Motor neuron (in vitro differentiated cells): ENCODE measurements at regions not wholly inside any gene's neighbourhood (a gene's known extent, or its start where the extent isn't known, plus 50 kb on each side); places are given as distances from the start of the nearest gene placed in this dataset.

Experiments used
- ATAC-seq, 8 experiments: fragments of 200-7000 bp; cut with Tn5 transposase; replicated peaks in 6 of 8; 2 replicates each; pipeline ENCODE4 v1.8.0; 2021; ENCODE audit warnings: mild to moderate bottlenecking in 8 of 8, moderate library complexity in 8 of 8
- H3K27ac ChIP-seq, 2 donors: fragments of 250-450 bp; sonication (Bioruptor Pico); 2 replicates each; pipeline ENCODE4 v1.9.0; 2021; ENCODE audit warnings: antibody characterized with exemption in 2 of 2, mild to moderate bottlenecking in 2 of 2, moderate library complexity in 1 of 2
- H3K4me1 ChIP-seq, 2 donors: fragments of 250-450 bp; sonication (Bioruptor Pico); replicated peaks in 1 of 2; 2 replicates each; pipeline ENCODE4 v1.6.1; 2021; ENCODE audit warnings: antibody characterized with exemption in 2 of 2, mild to moderate bottlenecking in 2 of 2, moderate library complexity in 1 of 2
- H3K4me3 ChIP-seq, 5 donors: fragments of 250-450 bp; sonication (Bioruptor Pico); 2 replicates each; pipeline ENCODE4 v1.9.0; 2021; ENCODE audit warnings: antibody characterized with exemption in 5 of 5, mild to moderate bottlenecking in 5 of 5, moderate library complexity in 4 of 5
- WGBS, 10 experiments: fragments of 450-650 bp; shearing (Covaris generic); methylation state at CpG; one replicate each; pipeline ENCODE4 v1.0.0; 2022; 5-methylcytosine and 5-hydroxymethylcytosine counted together
- in situ Hi-C, 9 experiments: fragments of 400-800 bp; cut with MboI; loops; one replicate each; pipeline ENCODE4 v1.15.0; 2021; ENCODE audit warnings: low sequenced_read_pairs in 9 of 9, low pct_unique_long_range_greater_than_20kb in 2 of 9; ENCODE audit not compliant: unreplicated experiment in 9 of 9

DNA sequence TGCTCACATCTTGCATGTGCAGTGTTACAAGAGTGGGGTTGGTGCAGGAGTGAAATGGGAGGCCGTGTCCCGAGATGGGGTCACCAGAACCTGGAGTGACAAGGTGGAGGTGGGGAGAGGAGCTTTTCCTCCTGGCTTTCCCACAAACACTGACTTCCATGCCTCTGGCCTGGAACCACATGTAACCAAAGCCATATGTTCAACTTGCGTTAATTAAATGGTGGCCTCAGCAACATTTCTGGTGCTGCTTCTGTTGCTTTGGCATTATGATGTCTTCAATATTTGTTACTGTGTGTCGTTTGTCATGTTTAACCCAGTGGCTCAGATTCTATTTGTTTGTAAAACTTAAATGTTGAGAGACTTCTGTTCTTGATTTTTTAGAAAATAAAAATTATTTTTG lies 110.2 kb downstream of the VCPKMT start:
- Histone ChIP-seq H3K4me1 (peaks cover 0 to 7% of the 10 kb centered on the region in 2 donors), H3K27ac (no peak overlapping the region), H3K4me3 (no peak overlapping the region)
- ATAC-seq: no peak
- in situ Hi-C loops: no loop called here
- WGBS, 10 experiments: 14 to 100% (median 76%) methylated on average over 1 to 4 of the region's 4 CpGs; no CpG with 5 or more reads in 1 of the 10 experiments

DNA sequence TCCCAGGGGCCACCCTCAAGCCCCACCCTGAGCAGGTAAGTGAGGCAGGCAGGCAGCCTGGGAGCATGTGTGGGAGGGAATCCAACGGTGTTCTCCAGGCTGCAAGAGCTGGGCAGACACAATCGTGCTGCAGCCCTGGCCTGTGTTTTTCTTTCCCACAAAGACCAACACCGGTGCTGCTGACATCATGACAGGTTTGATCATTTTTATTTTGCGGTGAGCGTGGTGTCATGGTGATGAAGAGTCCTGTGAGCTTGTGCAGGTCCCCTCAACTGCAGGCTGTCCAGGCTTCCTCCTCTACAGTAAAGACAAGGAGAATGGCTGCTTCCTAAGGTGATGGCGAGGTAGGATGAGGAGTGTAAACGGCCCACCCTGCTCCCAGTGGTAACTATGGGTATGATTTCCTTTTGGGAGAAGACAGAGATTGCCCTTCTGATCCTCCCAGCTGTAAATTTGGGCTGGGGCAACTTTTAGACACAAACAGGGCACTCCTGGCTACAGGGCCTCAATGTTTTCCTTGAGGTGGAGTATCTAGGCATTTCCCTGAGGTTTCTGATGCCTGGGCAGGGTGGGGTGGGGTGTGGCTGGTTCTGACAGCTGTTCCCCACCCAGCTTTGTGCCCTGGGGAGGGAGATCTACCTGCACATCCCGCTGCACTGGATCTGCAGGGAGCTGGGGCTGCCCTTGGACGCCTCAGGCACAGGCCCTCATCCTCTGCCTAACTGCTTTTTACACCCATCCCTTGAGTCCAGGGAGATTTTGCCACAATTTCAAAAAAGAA lies 109.1 kb downstream of the VCPKMT start:
- ATAC-seq: peak in 2 of 8 experiments; percentile 16 to 20
- 78 to 100% (median 87%) methylated on average over 1 to 7 of the region's 9 CpGs; no CpG with 5 or more reads in 4 of the 10 experiments for WGBS, 10 experiments
- Histone ChIP-seq H3K4me3 (no peak overlapping the region), H3K4me1 (peaks cover 0 to 7% of the 10 kb centered on the region in 2 donors), H3K27ac (no peak overlapping the region)
- in situ Hi-C loops: no loop called here

- Histone ChIP-seq H3K27ac (no peak overlapping the region), H3K4me3 (no peak overlapping the region), H3K4me1 (no peaks in the 10 kb centered on the region)
- in situ Hi-C loops: no loop called here
- WGBS, 10 experiments: 28 to 71% (median 63%) methylated on average over 1 to 2 of the region's 2 CpGs; no CpG with 5 or more reads in 7 of the 10 experiments
- ATAC-seq: no peak
These were observed 107.8 kb downstream of the VCPKMT start for GRCh38 chr14:50008562-50008961.

GRCh38 chr14:50008974-50009373 lies 107.4 kb downstream of the VCPKMT start:
- in situ Hi-C loops: no loop called here
- Histone ChIP-seq H3K4me1 (no peaks in the 10 kb centered on the region), H3K4me3 (no peak overlapping the region), H3K27ac (no peak overlapping the region)
- ATAC-seq: peak in 3 of 8 experiments; percentile 59 to 67 (median 66)
- WGBS, 10 experiments: 73 to 100% (median 87%) methylated on average over 1 to 3 of the region's 8 CpGs; no CpG with 5 or more reads in 3 of the 10 experiments

DNA sequence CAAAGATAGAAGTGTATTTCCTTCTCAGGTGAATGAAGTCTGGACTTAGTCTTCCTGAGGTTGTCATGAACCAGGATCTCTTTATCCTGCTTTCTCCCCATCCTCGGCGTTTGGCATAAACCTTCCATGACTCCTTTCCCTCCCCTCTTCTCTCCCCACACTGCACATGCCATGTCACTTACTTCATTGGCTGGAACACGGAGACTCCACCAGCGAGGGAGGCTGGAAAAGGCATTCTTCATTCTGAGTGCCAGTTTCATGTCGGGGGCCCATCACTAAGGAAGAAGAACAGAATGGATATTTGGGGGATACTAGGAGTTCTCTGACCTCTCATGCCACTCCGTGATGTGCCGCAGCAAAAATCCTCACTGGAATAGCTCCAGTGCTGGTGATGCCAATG lies 105.6 kb downstream of the VCPKMT start:
- H3K27ac ChIP-seq: no peak overlapping the region
- no peak for ATAC-seq
- H3K4me3 ChIP-seq: no peak overlapping the region
- in situ Hi-C loops: no loop called here
- no peaks in the 10 kb centered on the region for H3K4me1 ChIP-seq
- WGBS, 10 experiments: 0 to 92% (median 58%) methylated on average over 1 to 5 of the region's 7 CpGs; no CpG with 5 or more reads in 2 of the 10 experiments

- no peak for ATAC-seq
- in situ Hi-C loops: no loop called here
- no peak overlapping the region for H3K4me3 ChIP-seq
- H3K27ac ChIP-seq: no peak overlapping the region
- 0 to 91% (median 80%) methylated on average over 1 to 6 of the region's 6 CpGs; no CpG with 5 or more reads in 1 of the 10 experiments for WGBS, 10 experiments
- no peaks in the 10 kb centered on the region for H3K4me1 ChIP-seq
These were observed 105.1 kb downstream of the VCPKMT start for GRCh38 chr14:50011242-50011641.

DNA sequence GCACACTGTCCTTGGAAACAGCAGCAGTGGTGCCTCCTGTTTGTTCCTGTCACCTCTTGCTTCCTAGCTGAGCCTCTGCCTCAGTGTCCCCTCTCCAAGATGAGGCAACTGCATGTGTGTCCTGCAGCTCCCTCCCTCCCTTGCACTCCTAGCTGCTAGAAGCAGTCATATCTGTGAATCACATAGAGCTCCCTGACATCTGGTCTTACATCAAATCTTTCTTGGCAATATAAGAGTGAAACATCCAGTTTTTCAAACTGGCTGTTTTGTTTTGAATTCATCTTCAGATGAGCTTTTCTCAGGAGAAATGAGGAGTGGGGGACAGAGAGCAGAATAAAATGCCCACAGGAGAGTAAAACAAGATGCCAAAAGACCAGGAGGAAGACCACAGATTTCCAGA lies 103.7 kb downstream of the VCPKMT start:
- in situ Hi-C loops: no loop called here
- Histone ChIP-seq H3K27ac (no peak overlapping the region), H3K4me1 (no peaks in the 10 kb centered on the region), H3K4me3 (no peak overlapping the region)
- ATAC-seq: no peak

GRCh38 chr14:50013198-50013918 lies 103.0 kb downstream of the VCPKMT start:
- in situ Hi-C loops: no loop called here
- WGBS, 10 experiments: 17 to 100% (median 74%) methylated on average over 1 to 7 of the region's 7 CpGs; no CpG with 5 or more reads in 1 of the 10 experiments
- no peak for ATAC-seq

DNA sequence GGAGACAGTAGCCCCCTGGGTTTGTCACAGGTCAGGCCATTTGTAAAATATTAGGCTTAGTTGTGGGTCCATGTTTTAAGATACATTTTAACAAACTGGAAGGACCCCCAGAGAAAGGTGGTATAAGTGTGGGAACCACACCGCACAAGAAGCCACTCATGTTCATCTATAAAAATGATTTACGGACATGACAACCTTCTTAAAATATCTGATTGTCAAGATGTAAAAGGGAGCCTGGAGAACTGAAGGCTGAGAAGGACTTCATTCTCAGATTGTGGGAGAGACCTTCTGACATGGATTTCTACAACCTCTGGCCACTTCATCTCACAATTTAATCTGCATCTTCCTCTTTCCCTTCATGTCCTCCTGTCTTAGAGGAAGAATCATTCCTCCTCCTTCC lies 102.4 kb downstream of the VCPKMT start:
- Histone ChIP-seq H3K4me3 (no peak overlapping the region), H3K27ac (no peak overlapping the region), H3K4me1 (no peaks in the 10 kb centered on the region)
- 0 to 100% (median 31%) methylated on average over 1 to 2 of the region's 2 CpGs; no CpG with 5 or more reads in 3 of the 10 experiments for WGBS, 10 experiments
- no peak for ATAC-seq
- in situ Hi-C loops: no loop called here

More at GRCh38 chr14:50013198-50013918, 103.0 kb downstream of the VCPKMT start:
- Histone ChIP-seq H3K4me3 (no peak overlapping the region), H3K27ac (no peak overlapping the region), H3K4me1 (no peaks in the 10 kb centered on the region)

GRCh38 chr14:50014809-50015430 lies 101.5 kb downstream of the VCPKMT start:
- Histone ChIP-seq H3K4me1 (no peaks in the 10 kb centered on the region), H3K4me3 (no peak overlapping the region), H3K27ac (no peak overlapping the region)
- ATAC-seq: no peak
- 35 to 88% (median 43%) methylated on average over 1 to 2 of the region's 2 CpGs; no CpG with 5 or more reads in 3 of the 10 experiments for WGBS, 10 experiments
- in situ Hi-C loops: no loop called here

GRCh38 chr14:50015716-50016115 lies 100.7 kb downstream of the VCPKMT start:
- ATAC-seq: no peak
- Histone ChIP-seq H3K4me1 (no peaks in the 10 kb centered on the region), H3K27ac (no peak overlapping the region), H3K4me3 (no peak overlapping the region)
- in situ Hi-C loops: no loop called here
- WGBS, 10 experiments: 45 to 100% (median 82%) methylated on average over 1 to 2 of the region's 3 CpGs; no CpG with 5 or more reads in 2 of the 10 experiments

GRCh38 chr14:50018201-50018932 lies 98.0 kb downstream of the VCPKMT start:
- Histone ChIP-seq H3K27ac (no peak overlapping the region), H3K4me3 (no peak overlapping the region), H3K4me1 (no peaks in the 10 kb centered on the region)
- in situ Hi-C loops: no loop called here
- ATAC-seq: peak in 3 of 8 experiments; percentile 29 to 63 (median 37)
- WGBS, 10 experiments: 22 to 86% (median 81%) methylated on average over 1 to 8 of the region's 10 CpGs

DNA sequence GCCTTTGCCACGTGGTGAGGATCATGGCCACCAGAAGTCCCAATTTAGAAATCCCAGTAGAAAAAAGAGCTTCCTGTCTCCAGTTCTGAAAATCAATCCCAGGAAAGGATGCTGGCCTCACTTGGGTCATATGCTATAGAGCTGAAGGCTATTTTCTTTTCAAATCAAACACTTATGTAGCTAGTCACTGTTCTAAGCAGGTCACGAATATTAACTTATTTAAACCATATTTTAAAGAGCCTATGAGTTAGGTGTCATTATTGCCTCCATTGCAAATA lies 97.5 kb downstream of the VCPKMT start:
- Histone ChIP-seq H3K4me1 (no peaks in the 10 kb centered on the region), H3K4me3 (no peak overlapping the region), H3K27ac (no peak overlapping the region)
- in situ Hi-C loops: no loop called here
- 25 to 80% (median 44%) methylated on average over 1 to 2 of the region's 2 CpGs; no CpG with 5 or more reads in 4 of the 10 experiments for WGBS, 10 experiments
- no peak for ATAC-seq
